Tibial nerve (tissue), 4 donors: ENCODE measurements at regions not wholly inside any gene's neighbourhood (a gene's known extent, or its start where the extent isn't known, plus 50 kb on each side); places are given as distances from the start of the nearest gene placed in this dataset.

ENCODE experiments used
- EP300 ChIP-seq, 2 donors: sonication (generic); formaldehyde crosslinking; IDR thresholded peaks; one replicate each; pipeline ENCODE4 v1.6.1; 2017; ENCODE audit warnings: antibody characterized with exemption in 2 of 2, mild to moderate bottlenecking in 1 of 2
- POLR2A ChIP-seq, 2 donors: fragments of 450-650 bp; IDR thresholded peaks; one replicate each; pipeline ENCODE4 v1.6.1; 2017; ENCODE audit warnings: antibody characterized with exemption in 2 of 2, mild to moderate bottlenecking in 2 of 2, moderate library complexity in 2 of 2
- TF ChIP-seq, protein P1 (sequence below), 5 experiments: fragments of 200-600 bp in 3 of 5; fragments of 450-650 bp in 2 of 5; sonication (generic) in 3 of 5; IDR thresholded peaks; one replicate each; pipeline ENCODE4 v1.5.1; 2016 to 2019; ENCODE audit warnings: antibody characterized with exemption in 5 of 5, mild to moderate bottlenecking in 3 of 5, moderate library complexity in 2 of 5

GRCh38 chr15:87387766-87388165 is 868.8 kb downstream of the NTRK3 start:
- TF ChIP-seq, protein P1, sequence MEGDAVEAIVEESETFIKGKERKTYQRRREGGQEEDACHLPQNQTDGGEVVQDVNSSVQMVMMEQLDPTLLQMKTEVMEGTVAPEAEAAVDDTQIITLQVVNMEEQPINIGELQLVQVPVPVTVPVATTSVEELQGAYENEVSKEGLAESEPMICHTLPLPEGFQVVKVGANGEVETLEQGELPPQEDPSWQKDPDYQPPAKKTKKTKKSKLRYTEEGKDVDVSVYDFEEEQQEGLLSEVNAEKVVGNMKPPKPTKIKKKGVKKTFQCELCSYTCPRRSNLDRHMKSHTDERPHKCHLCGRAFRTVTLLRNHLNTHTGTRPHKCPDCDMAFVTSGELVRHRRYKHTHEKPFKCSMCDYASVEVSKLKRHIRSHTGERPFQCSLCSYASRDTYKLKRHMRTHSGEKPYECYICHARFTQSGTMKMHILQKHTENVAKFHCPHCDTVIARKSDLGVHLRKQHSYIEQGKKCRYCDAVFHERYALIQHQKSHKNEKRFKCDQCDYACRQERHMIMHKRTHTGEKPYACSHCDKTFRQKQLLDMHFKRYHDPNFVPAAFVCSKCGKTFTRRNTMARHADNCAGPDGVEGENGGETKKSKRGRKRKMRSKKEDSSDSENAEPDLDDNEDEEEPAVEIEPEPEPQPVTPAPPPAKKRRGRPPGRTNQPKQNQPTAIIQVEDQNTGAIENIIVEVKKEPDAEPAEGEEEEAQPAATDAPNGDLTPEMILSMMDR (IDR thresholded peaks at IDR 0.05) = no peak
- TF ChIP-seq EP300 (IDR thresholded peaks at IDR 0.05) = no peak
- TF ChIP-seq POLR2A (IDR thresholded peaks at IDR 0.05) = no peak
